Sigmoid colon (tissue), 6 donors: ENCODE measurements at regions not wholly inside any gene's neighbourhood (a gene's known extent, or its start where the extent isn't known, plus 50 kb on each side); places are given as distances from the start of the nearest gene placed in this dataset.

Experiments used
- DNase-seq: peaks from one replicate; pipeline ENCODE4 v3.0.0-alpha.2; 2019
- H3K27ac ChIP-seq, 4 donors: fragments of 200-600 bp; sonication (generic); one replicate each; pipeline ENCODE4 v1.5.1; 2016 to 2019; ENCODE audit warnings: mild to moderate bottlenecking in 1 of 4
- H3K27me3 ChIP-seq, 3 donors: fragments of 200-600 bp; sonication (generic); one replicate each; pipeline ENCODE4 v1.5.1; 2019; ENCODE audit warnings: mild to moderate bottlenecking in 1 of 3
- H3K36me3 ChIP-seq, 4 donors: fragments of 200-600 bp; sonication (generic); one replicate each; pipeline ENCODE4 v1.5.1; 2016 to 2019
- H3K4me1 ChIP-seq, 4 donors: fragments of 200-600 bp; sonication (generic); one replicate each; pipeline ENCODE4 v1.5.1; 2017 to 2019
- H3K4me3 ChIP-seq, 4 donors: fragments of 200-600 bp; sonication (generic); one replicate each; pipeline ENCODE4 v1.5.1; 2017 to 2019; ENCODE audit warnings: mild to moderate bottlenecking in 2 of 4, moderate library complexity in 1 of 4
- H3K9me3 ChIP-seq, 4 donors: fragments of 200-600 bp in 3 of 4; sonication (generic) in 3 of 4; one replicate each; pipeline versions ENCODE4 v1.5.1 to v1.6.1; 2013 to 2019
- CTCF ChIP-seq, 4 experiments: fragments of 450-650 bp in 3 of 4; fragments of 200-600 bp in 1 of 4; IDR thresholded peaks; one replicate each; pipeline ENCODE4 v1.5.1; 2016 to 2019; ENCODE audit warnings: antibody characterized with exemption in 4 of 4, mild to moderate bottlenecking in 3 of 4, moderate library complexity in 2 of 4
- EP300 ChIP-seq, 4 donors: sonication (generic); formaldehyde crosslinking; IDR thresholded peaks; one replicate each; pipeline ENCODE4 v1.6.1; 2017; ENCODE audit warnings: antibody characterized with exemption in 4 of 4
- POLR2A ChIP-seq, 2 donors: fragments of 450-650 bp; IDR thresholded peaks; one replicate each; pipeline ENCODE4 v1.6.1; 2016; ENCODE audit warnings: antibody characterized with exemption in 2 of 2, mild to moderate bottlenecking in 2 of 2, moderate library complexity in 2 of 2
- POLR2AphosphoS5 ChIP-seq, 4 donors: sonication (generic); formaldehyde crosslinking; IDR thresholded peaks; one replicate each; pipeline ENCODE4 v1.6.1; 2017; ENCODE audit warnings: antibody characterized with exemption in 4 of 4
- WGBS, 2 donors: extraction: QIAGEN DNeasy Blood & Tissue Kit; methylation state at CpG; one replicate each; pipeline ENCODE4 v1.1.7; 2013; 5-methylcytosine and 5-hydroxymethylcytosine counted together
- intact Hi-C: fragments of 100-400 bp; cut with DNase I; formaldehyde crosslinking; loops from one replicate; pipeline ENCODE4 v1.15.1; 2023
- donor health status: healthy with polysubstance abuse.
- donor health status: healthy.

GRCh38 chr5:145129797-145130196, 705.3 kb downstream of the PRELID2 start:
- H3K4me3 ChIP-seq: no peak overlapping the region
- DNase-seq: no peak
- no peaks in the 10 kb centered on the region for H3K27me3 ChIP-seq
- 88 to 90% methylated on average over 5 of the region's 5 CpGs for WGBS, 2 donors
- intact Hi-C loops: no loop called here
- H3K9me3 ChIP-seq: no peaks in the 10 kb centered on the region
- no peaks in the 10 kb centered on the region for H3K36me3 ChIP-seq
- no peak overlapping the region for H3K27ac ChIP-seq
- no peak for TF ChIP-seq POLR2A (IDR thresholded peaks at IDR 0.05)
- TF ChIP-seq POLR2AphosphoS5 (IDR thresholded peaks at IDR 0.05): no peak
- TF ChIP-seq EP300 (IDR thresholded peaks at IDR 0.05): no peak
- TF ChIP-seq CTCF (IDR thresholded peaks at IDR 0.05): no peak
- H3K4me1 ChIP-seq: no peaks in the 10 kb centered on the region

DNA sequence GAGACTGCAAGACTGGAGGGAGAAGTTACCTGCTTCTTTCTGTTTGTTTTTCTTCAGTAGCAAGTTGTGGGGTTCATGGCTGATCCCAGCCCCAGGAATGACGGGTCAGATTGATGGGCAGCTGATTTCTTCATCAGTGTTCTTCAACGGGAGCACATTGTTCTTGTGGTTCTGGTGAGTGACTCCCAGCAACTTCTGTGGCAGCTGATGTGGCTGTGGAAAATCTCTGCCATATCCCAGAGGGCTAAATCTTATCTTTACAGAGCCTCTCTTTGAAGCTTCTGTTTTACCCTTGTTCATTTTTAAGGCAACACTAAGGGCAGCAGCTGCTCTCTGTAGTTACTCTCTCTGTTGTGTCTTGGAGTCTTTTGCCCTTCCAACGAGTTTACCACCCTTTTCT, 710.3 kb downstream of the PRELID2 start:
- Histone ChIP-seq H3K27ac (no peak overlapping the region), H3K27me3 (no peaks in the 10 kb centered on the region), H3K36me3 (no peaks in the 10 kb centered on the region), H3K4me3 (no peak overlapping the region), H3K4me1 (no peaks in the 10 kb centered on the region), H3K9me3 (no peaks in the 10 kb centered on the region)
- intact Hi-C loops: no loop called here
- WGBS, 2 donors: 60 to 63% methylated on average over 3 of the region's 3 CpGs
- TF ChIP-seq POLR2A (IDR thresholded peaks at IDR 0.05) (no peak), EP300 (IDR thresholded peaks at IDR 0.05) (no peak), CTCF (IDR thresholded peaks at IDR 0.05) (no peak), POLR2AphosphoS5 (IDR thresholded peaks at IDR 0.05) (no peak)
- no peak for DNase-seq

DNA sequence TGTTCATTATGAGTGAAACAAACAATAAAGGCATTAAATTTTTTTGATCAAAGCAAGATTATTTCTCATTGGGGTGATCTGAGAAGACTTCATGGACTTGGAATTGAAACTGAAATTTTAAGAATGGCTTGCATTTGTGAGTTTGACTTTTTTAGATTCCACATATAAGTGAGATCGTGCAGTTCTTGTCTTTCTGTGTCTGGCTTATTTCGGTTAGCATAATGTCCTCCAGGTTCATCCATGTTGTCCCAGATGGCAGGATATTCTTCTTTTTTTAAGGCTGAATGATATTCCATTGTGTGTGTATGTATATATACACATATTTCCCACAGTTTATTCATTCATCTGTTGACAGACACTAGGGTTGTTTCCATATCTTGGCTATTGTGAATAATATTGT, 716.5 kb downstream of the PRELID2 start:
- intact Hi-C loops: no loop called here
- no peak for TF ChIP-seq CTCF (IDR thresholded peaks at IDR 0.05)
- TF ChIP-seq POLR2AphosphoS5 (IDR thresholded peaks at IDR 0.05): no peak
- TF ChIP-seq EP300 (IDR thresholded peaks at IDR 0.05): no peak
- TF ChIP-seq POLR2A (IDR thresholded peaks at IDR 0.05): no peak
- no peaks in the 10 kb centered on the region for H3K4me1 ChIP-seq

GRCh38 chr5:145118127-145118526, 717.0 kb downstream of the PRELID2 start:
- H3K4me3 ChIP-seq: no peak overlapping the region
- H3K9me3 ChIP-seq: no peaks in the 10 kb centered on the region
- H3K27me3 ChIP-seq: no peaks in the 10 kb centered on the region
- H3K27ac ChIP-seq: no peak overlapping the region
- H3K4me1 ChIP-seq: no peaks in the 10 kb centered on the region
- intact Hi-C loops: no loop called here
- 82 to 91% methylated on average over 1 of the region's 1 CpG for WGBS, 2 donors
- no peaks in the 10 kb centered on the region for H3K36me3 ChIP-seq
- TF ChIP-seq CTCF (IDR thresholded peaks at IDR 0.05) (no peak), EP300 (IDR thresholded peaks at IDR 0.05) (no peak), POLR2A (IDR thresholded peaks at IDR 0.05) (no peak), POLR2AphosphoS5 (IDR thresholded peaks at IDR 0.05) (no peak)
- DNase-seq: no peak

More for the DNA sequence above, 716.5 kb downstream of the PRELID2 start:
- 89 to 91% methylated on average over 2 of the region's 2 CpGs for WGBS, 2 donors
- Histone ChIP-seq H3K9me3 (no peaks in the 10 kb centered on the region), H3K27ac (no peak overlapping the region), H3K4me3 (no peak overlapping the region), H3K36me3 (no peaks in the 10 kb centered on the region), H3K27me3 (no peaks in the 10 kb centered on the region)
- no peak for DNase-seq

- Histone ChIP-seq H3K9me3 (no peaks in the 10 kb centered on the region), H3K4me3 (no peak overlapping the region), H3K36me3 (no peaks in the 10 kb centered on the region), H3K4me1 (no peaks in the 10 kb centered on the region), H3K27me3 (no peaks in the 10 kb centered on the region), H3K27ac (no peak overlapping the region)
- WGBS, 2 donors: 76 to 83% methylated on average over 4 of the region's 4 CpGs
- no peak for TF ChIP-seq EP300 (IDR thresholded peaks at IDR 0.05)
- TF ChIP-seq CTCF (IDR thresholded peaks at IDR 0.05): no peak
- TF ChIP-seq POLR2AphosphoS5 (IDR thresholded peaks at IDR 0.05): no peak
- no peak for TF ChIP-seq POLR2A (IDR thresholded peaks at IDR 0.05)
- DNase-seq: no peak
- intact Hi-C loops: no loop called here
These were observed 717.9 kb downstream of the PRELID2 start for GRCh38 chr5:145117285-145117684.
